ENCODE measurements at regions not wholly inside any gene's neighbourhood (a gene's known extent, or its start where the extent isn't known, plus 50 kb on each side); places are given as distances from the start of the nearest gene placed in this dataset.
"Not testable (repeated sequence)": the region's sequence is repeated elsewhere in the genome, so short reads cannot be mapped to it uniquely, and the experiment has no call there.

- H3K4me3 ChIP-seq (ENCODE audit: low read length), result no peak overlapping the region
- no peak for DNase-seq (ENCODE audit: low read depth)
- TF ChIP-seq CTCF (conservative IDR thresholded peaks at IDR 0.05; ENCODE audit: low read depth, low read length), result no peak
Measured at GRCh38 chr9:106228861-106229260, 534.5 kb downstream of the TMEM38B start.

- TF ChIP-seq CTCF (conservative IDR thresholded peaks at IDR 0.05; ENCODE audit: low read depth, low read length), result no peak
- DNase-seq (ENCODE audit: low read depth), result no peak
- no peak overlapping the region for H3K4me3 ChIP-seq (ENCODE audit: low read length)
Measured at GRCh38 chr9:106233116-106233515, 538.8 kb downstream of the TMEM38B start.

- not testable (repeated sequence) for DNase-seq (ENCODE audit: low read depth); H3K4me3 ChIP-seq (ENCODE audit: low read length)
Measured at GRCh38 chr9:106260908-106261307, 566.6 kb downstream of the TMEM38B start.

GRCh38 chr9:106277966-106278365 is 583.6 kb downstream of the TMEM38B start:
- no peak for TF ChIP-seq CTCF (conservative IDR thresholded peaks at IDR 0.05; ENCODE audit: low read depth, low read length)
- peak; percentile 80 for DNase-seq (ENCODE audit: low read depth)
- H3K4me3 ChIP-seq (ENCODE audit: low read length), result no peak overlapping the region

- DNase-seq (ENCODE audit: low read depth), result no peak
- TF ChIP-seq CTCF (conservative IDR thresholded peaks at IDR 0.05; ENCODE audit: low read depth, low read length), result no peak
- H3K4me3 ChIP-seq (ENCODE audit: low read length), result no peak overlapping the region
Measured at GRCh38 chr9:106283769-106284168, 579.2 kb upstream of the ZNF462 start.

GRCh38 chr9:106284296-106284695 is 578.7 kb upstream of the ZNF462 start:
- no peak for DNase-seq (ENCODE audit: low read depth)
- TF ChIP-seq CTCF (conservative IDR thresholded peaks at IDR 0.05; ENCODE audit: low read depth, low read length), result peak; percentile 43
- no peak overlapping the region for H3K4me3 ChIP-seq (ENCODE audit: low read length)

- no peak for DNase-seq (ENCODE audit: low read depth)
- peak; percentile 44 for TF ChIP-seq CTCF (conservative IDR thresholded peaks at IDR 0.05; ENCODE audit: low read depth, low read length)
- no peak overlapping the region for H3K4me3 ChIP-seq (ENCODE audit: low read length)
Measured at GRCh38 chr9:106286249-106286648, 576.7 kb upstream of the ZNF462 start.

GRCh38 chr9:106287091-106287631 is 575.8 kb upstream of the ZNF462 start:
- DNase-seq (ENCODE audit: low read depth), result no peak
- H3K4me3 ChIP-seq (ENCODE audit: low read length), result peak overlapping the region; percentile 21
- TF ChIP-seq CTCF (conservative IDR thresholded peaks at IDR 0.05; ENCODE audit: low read depth, low read length), result no peak
